Nucleus accumbens (tissue), 56 donors: ENCODE measurements at regions not wholly inside any gene's neighbourhood (a gene's known extent, or its start where the extent isn't known, plus 50 kb on each side); places are given as distances from the start of the nearest gene placed in this dataset.

Experiments used
- DNase-seq, 56 donors: peaks; one replicate each; lab custom pipeline; 2025; lab: John Stamatoyannopoulos, UW

DNA sequence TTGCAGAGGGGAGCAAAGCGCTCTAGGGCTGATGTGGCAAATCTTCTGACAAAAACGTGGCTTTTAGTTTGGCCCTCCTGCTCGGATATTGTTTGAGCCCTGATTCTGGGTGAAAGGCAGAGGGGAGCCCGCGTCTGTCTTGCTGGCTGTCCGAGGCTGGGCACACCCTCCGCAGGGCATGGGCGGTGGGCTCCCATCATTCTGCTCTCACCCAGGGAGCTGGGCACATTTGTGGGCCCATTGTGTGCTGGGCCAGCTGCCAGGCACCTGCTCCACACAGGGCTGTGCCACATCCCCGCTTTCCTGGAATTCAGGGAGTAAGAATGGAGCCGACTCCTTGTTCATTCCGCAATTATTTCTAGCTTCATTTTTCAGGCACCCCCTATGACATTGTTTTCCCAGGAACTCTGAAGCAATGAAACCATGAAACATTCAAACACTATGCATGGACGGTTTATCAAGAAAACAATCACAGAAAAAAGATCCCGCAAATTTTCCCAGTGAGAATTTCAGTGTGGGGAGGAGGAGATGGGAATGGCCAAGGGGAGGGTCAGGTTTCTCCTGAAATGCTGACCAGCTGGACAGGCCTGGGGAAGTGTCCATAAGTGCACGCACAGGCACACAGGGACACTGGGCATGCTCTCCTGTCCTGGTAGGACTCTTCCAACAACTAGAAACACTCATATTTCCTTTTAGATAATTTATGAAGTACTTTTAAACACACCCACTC lies 341.1 kb downstream of the CXCL12 start:
- DNase-seq = no peak

DNA sequence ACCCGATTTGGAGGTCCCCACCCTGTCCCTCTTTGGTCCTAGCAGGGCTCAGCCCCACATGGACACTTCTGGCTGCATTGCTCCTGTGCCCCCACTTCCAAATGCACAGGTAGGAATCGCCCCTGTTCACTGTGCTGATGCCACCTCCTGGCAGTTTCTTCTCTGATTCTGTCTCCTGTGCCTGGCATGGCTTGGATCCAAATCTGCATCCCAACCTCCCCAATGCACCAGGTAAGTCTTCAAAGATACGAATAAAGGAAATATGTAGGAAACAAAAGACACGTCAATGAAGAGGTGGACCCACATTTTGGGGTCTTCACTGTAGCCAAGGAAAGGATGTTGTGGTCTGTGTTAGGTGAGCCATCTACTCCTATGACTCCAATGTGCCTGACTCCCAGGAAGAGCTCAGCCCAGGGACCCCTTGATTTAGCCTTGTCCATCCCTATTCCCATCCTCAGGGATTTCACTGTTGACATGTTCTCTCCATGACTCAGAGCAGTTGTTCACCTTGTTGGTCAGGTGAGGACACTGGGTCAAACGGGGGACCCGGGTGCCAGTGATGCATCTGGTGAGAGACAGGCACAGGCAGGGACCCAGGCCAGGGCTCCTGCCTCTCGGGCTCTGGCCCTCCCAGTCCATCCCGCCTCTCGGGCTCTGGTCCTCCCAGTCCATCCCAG lies 341.8 kb downstream of the CXCL12 start:
- DNase-seq = no peak

DNA sequence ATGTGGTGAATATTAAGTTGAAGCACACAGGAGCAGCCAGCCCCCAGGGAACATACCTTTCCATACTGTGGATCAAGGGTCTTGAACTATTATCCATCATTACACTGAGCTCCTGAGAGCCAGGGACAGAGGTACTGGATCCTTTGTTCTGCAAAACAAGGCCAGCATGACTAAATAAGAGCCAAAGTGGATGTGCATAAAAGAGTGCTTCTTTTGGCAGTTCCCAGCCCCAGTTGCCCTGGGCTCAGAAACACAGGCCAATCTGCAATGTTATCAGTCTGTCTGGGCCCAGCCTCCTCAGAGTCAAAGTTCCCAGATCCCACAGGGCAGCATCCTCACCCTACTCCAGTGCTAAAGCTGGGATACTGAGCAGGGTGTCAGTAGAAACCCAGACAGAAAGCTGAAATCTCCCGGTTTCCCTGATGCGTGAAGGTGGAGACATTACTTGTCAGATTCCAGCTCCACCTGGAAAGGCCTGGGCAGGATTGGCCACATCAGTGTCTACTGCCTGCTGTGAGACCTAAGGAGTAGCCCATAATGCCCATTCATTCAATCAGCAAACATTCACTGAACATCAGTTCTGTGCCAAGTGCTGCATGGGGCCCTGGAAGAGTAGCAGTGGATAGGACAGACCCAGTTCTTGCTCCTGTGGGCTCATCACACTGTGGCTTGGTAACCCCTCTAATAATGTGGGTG lies 342.7 kb downstream of the CXCL12 start:
- DNase-seq = no peak

DNA sequence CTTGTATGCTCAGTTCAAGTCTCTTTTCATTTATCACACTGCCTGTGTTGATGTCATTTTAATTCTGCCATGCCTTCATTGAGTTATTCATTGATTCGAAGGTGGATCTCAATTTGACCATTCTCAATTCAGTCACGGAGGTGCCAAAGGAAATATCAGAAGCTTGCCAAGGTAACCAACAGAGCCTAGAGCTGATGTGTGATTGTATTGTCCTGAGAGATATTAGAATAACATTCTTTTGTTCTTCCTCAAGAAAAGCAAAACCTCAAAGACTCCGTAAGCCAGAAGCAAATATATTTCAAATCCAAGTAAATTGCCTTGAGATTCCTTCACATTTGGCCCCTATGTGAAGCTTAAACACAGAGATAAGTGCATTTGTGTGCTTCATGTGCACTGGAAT lies 345.3 kb downstream of the CXCL12 start:
- DNase-seq = no peak

DNA sequence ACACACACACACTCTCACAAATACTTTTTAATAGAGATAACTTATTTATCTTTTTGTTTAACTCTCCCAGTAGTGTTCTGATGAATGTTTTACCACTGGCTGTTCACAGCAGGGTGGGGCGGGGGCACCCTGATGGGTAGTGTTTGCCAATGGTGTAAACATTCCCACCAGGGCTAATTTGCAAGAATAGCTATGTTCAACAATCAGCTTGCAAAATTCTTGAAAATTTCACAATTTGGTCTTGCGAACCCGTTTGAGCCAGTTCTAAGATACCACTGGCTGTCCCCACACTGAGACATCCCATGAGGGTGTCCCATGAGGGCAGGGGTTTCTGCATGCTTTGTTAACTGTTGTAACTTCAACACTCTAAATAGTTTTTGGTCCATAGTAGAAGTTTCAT lies 348.5 kb downstream of the CXCL12 start:
- no peak for DNase-seq

DNA sequence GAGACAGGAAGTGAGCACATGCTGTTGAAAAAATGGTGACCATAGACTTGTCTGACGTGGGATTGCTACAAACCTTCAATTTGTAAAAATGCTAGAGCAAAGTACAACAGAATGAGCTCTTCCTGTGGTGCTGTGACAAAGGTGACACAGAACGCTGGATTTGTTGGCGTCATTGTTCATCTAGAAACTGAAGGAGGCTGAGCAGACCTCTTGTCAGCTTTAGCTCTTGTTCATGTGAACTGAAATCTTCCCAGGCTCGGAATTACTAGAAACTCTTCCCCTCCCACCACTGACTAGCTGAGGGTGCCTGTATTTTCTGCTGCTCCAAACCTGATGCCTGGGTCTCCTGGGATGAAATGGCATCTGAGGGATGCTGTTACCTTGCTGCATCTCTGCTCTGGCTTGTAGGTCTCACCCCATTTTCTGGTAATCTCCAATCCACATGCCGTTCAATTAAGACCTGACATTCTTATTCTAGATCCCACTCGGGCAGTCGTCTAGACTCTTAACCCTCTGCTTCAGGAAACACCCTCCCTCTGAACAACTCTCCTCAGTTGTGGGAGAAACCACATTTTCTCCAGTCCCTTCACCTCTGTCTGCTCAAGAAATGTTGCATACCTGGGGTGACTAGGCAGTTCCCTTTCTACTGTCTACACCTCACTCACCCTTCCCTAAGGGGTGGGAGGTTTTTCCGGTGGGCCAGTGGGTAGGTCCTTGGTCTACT lies 349.3 kb downstream of the CXCL12 start:
- DNase-seq = no peak

DNA sequence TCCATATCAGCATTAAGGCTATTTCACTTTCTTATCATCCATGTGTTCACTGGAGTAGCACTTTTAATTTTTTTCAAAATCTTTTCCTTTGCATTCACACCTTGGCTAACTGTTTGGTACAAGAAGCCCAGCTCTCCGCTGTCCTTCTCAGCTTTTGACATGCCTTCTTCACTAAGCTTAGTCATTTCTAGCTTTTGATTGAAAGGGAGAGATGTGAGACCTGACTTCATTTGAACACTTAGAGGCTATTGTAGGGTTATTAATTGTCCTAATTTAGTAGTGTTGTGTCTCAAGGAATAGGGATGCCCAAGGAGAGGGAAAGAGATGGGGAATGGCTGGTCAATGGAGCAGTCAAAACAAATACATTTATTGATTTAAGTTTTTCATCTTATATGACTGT lies 350.0 kb downstream of the CXCL12 start:
- no peak for DNase-seq

DNA sequence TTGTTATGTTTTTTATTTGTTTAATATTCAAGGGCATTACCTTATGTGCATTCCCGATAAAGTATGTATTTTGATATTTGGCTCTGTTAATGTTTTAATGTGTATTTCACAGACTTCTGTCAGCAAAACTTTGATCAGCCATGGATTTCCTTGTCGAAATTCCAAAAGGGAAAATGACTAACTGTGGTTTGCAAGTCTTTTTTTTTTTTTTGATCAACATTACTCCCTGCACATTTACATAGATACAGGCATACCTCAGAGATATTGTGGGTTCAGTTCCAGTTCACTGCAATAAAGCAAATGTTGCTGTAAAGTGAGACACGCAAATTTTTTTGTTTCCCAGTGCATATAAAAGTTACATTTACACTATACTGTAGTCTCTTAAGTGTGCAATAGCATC lies 351.9 kb downstream of the CXCL12 start:
- no peak for DNase-seq

DNA sequence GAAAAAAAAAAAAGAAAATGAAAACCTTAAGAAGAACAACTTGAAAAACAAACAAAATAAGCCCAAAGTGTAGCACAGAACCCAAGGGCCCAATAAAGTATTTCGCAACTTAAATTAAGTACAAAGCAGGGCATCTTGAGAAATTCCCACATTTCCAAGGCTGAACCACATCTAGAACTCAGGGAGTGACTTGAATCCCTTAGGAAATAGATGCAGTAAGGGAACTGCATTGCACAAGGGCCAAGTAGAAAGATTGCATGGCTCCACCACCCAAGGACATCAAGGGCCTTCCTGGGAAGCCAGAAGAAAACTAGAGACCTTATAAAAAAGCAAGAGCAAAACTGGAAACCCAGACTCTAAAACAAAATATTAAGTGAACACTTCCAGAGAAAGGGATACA lies 352.7 kb downstream of the CXCL12 start:
- DNase-seq = no peak

DNA sequence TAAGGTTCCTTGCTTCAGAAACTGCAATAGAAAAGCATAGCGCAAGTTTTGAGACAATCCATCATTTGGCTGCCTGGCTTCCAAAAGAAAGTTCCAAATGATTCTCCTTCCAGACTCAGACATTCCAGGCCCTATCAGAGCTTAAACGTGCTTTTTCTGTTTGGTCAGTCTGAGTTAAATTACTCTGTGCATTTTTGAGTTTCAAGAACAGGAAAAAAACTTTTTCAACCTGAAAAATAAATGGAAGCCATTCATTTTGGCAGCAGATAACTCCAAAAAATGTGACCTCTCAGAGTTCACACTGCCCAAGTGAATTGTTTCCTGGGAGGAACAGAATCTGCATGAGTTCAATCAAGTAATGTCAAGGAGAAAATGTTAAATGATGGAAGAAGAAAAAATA lies 354.2 kb downstream of the CXCL12 start:
- DNase-seq = no peak

DNA sequence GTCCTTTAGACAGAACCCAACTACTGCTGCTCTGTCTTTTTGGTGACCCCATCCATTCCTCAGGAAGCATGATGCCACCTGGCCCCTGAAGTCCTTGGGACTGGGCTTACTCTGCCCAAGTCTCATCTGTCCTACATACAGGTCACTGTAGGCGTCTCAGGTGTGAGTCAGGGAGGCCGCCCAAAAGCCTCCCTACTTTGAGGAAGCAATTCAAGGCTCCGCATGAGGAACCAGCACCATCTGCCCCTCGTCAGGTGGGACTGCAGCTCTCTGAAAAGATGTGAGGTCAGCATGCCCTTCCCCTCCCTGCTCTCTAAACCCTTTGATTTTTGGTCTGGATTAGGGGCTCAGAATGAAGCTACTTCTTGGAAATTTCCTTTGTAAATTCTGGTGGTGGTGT lies 354.8 kb downstream of the CXCL12 start:
- DNase-seq = no peak

DNA sequence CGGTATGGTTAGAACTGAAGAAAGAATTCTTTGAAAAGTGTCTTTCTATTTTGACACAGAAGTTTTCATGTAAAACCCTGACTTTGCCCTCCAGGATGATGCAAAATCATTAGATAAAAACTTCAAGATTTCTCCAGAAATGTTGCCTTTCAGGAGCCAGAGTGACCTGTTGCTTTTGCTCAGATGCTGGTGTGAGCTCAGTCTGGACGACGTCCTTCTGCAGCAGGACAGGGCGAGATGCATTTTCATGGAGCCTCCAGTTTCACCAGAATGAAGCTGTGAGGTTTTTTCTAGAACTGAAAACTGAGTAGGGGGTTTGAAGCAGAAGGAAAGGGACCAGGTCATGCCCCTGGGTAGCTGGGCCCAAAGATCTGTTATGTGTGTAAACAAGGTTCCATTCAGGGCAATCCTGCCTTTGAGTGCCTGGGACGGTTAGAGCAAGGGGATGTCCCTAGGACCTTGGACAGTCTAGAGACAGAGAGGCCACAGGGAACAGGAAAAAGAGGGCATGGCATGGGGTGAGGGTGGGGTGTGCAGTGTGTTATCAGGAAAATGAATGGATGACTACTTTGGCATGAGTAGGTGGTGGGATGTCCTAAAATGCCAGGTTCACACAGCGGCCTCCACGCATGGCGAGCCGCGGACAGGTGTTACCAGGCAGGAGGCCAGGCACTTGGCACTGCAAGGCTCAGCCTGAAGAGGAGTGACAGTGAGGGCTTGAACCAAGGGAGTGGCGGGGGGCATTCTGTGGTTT lies 356.3 kb downstream of the CXCL12 start:
- no peak for DNase-seq

DNA sequence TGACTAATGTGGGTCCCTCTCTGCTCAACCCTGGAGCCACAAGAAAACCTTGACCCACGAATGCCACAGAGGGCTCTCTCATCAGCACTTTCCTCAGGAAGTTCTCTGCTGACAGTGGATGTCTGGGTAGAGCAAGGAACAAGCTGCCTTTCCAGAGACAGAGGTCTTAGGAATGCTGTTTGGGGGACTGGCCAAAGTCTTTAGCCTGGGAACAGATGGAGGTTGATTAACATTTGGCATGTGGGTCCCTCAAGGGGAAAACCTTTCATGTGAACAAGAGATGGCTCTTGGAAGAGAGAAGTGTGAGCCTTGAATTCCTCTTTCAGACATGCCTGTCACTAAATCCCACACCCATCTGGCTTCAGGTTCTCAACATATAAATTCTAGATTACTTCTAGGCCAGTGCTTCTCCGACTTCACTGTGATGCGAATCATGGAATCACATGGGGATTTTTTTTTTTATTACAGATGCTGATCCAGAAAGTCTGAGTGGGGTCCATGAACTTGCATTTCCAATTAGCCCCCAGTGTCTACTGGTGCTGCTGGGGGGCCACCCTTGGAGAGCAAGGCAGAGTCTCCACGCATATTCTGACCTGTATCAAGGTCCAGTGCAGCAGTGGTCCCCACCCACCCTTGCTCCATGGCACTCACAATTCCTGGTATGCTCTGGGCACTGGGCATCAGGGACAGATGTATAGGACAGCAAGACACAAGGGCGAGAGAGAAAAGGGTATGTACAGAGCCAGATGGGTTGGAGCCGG lies 360.4 kb downstream of the CXCL12 start:
- no peak for DNase-seq

DNA sequence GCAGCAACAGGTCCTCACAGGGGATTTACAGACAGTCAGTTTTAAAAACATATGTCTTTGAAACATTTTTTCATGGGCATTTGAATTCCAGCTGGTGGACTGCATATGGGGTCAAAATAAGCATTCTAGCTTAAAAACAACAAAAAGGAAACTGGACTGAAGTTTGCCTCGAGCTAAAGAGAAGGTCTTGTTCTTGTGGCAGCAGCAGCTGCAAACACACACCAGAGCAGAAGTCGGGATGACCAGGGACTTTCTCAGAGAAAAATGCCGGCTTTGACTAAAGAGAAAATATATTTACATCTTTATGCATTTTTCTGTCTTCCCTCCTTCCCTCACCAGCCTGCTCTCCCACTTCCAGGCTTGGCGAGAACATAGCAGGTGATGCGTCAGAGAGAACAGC lies 361.4 kb downstream of the CXCL12 start:
- DNase-seq = no peak

DNA sequence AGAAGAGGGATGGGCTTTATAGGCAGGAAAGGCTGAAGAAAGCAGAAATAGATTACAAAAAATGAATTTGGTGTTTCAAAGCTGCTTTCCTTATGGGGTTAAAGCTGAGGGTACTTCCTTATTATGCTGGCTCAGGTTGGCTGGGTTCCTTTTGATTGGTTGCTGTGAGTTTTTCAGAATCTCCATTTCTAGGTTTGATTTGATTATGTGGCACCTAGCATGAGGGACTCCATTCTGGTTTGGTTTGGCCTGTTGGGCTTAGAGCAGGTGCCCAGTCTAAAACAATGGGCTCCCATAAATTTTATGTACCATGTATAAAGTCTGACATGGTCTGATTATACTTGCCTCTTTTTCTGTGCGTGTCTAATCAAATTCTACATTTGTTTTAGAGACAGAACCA lies 362.7 kb downstream of the CXCL12 start:
- no peak for DNase-seq

DNA sequence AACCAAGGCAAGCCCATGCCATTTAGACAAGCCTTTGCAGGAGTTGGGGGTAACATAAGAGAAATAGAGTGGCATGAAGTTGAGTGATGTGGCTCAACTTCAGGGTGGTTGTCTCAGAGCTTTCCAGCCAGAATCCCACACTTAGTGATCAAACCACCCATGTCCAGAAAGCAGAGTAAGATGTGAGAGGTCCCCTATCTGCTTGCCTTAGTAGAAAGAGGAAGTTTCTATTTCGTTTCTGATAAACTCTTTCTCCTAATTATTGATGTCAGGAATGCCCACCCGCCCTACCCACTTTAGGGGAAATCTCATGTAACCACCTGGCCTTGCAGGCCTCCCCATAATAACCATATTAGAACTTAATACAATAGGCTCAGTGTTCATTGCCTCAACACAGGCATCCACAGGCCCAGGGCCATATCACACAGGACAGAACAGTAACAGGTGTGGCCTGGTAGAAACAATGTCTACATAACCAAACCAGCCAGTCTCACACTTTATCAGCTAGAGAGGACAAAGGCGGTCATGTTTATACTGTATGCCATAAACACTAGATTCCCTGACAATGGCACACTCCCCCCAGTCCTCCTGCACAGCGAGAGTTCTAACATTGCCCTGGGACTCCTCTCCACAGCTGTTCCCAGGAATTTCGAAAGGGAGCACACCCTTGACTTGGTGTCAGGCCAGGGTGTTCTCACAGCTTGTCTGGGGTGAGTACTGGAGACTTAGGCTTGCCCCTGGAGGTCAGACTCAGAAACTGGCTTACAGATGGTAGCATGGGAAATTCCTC lies 364.4 kb downstream of the CXCL12 start:
- no peak for DNase-seq

DNA sequence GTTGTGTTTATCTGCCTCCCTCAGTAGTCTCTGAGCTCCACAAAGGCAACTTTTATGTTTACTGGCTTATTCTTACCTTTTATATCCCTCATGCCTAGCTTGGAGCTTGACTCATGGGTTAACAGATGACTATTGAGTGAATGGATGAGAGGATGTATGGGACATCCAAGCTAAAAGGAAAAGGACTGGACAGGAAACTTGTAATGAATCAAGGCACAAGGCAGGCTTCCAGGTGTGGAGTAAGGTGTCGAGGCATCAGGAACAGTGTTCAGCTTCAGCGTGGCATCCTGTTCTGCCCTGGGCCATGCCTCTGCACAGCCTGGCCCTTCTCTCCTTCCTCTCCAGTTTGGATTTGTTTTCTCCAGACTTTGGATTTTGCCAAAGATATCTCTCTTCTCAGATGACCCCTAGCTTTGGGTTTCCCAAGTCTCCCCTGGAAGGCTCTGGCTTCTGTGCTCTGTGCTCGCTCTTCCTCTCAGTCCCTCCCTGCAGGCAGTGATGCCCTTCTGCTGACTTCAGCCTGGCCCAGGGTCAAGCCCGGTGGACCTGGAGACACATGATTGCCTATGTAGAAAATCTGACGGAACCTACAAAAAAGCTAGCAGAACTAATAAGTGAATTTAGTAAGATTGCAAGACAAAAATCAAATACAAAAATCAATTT lies 367.3 kb downstream of the CXCL12 start:
- no peak for DNase-seq
